CD14-positive monocyte (primary cell): ENCODE measurements at regions not wholly inside any gene's neighbourhood (a gene's known extent, or its start where the extent isn't known, plus 50 kb on each side); places are given as distances from the start of the nearest gene placed in this dataset.

Experiments
- DNase-seq, 3 donors: peaks; one replicate each; pipeline ENCODE4 v3.0.0-alpha.2; 2011 to 2022
- H2AFZ ChIP-seq: 2 replicates; pipeline ENCODE4 v1.6.0; 2012; ENCODE audit warnings: mild to moderate bottlenecking, low read depth, low read length, inconsistent platforms; ENCODE audit not compliant: insufficient read depth, poor library complexity, severe bottlenecking
- H3K27ac ChIP-seq, 2 donors: 1 replicate in 1 of 2; 2 replicates in 1 of 2; pipeline ENCODE4 v1.5.1; 2012 to 2013; ENCODE audit warnings: low read length in 2 of 2, control low read depth in 1 of 2, inconsistent platforms in 1 of 2, low read depth in 1 of 2, mild to moderate bottlenecking in 1 of 2
- H3K27me3 ChIP-seq, 2 donors: one replicate each; pipeline versions ENCODE4 v1.6.0 to v1.6.1; 2011 to 2013; ENCODE audit warnings: low read length in 2 of 2; ENCODE audit not compliant: control insufficient read depth in 2 of 2, insufficient read depth in 2 of 2
- H3K36me3 ChIP-seq, 2 donors: replicated peaks in 1 of 2; 1 replicate in 1 of 2; 2 replicates in 1 of 2; pipeline versions ENCODE4 v1.5.1 to v1.6.1; 2012 to 2013; ENCODE audit warnings: low read length in 2 of 2, control low read depth in 1 of 2, inconsistent platforms in 1 of 2, mild to moderate bottlenecking in 1 of 2; ENCODE audit not compliant: insufficient read depth in 2 of 2, control insufficient read depth in 1 of 2
- H3K4me1 ChIP-seq, 2 donors: 1 replicate in 1 of 2; 2 replicates in 1 of 2; pipeline versions ENCODE4 v1.5.1 to v1.6.1; 2012 to 2013; ENCODE audit warnings: low read length in 2 of 2, control low read depth in 1 of 2, inconsistent platforms in 1 of 2, mild to moderate bottlenecking in 1 of 2, moderate library complexity in 1 of 2; ENCODE audit not compliant: insufficient read depth in 2 of 2, control insufficient read depth in 1 of 2
- H3K4me2 ChIP-seq: replicated peaks from 2 replicates; pipeline ENCODE3; 2012; ENCODE audit warnings: low read length, moderate library complexity, mild to moderate bottlenecking; ENCODE audit not compliant: poor library complexity, severe bottlenecking; ENCODE audit errors: extremely low read depth
- H3K4me3 ChIP-seq, 3 experiments: fragments of 200-600 bp in 1 of 3; sonication (generic) in 1 of 3; replicated peaks in 1 of 3; 1 replicate in 2 of 3; 2 replicates in 1 of 3; pipeline ENCODE4 v1.5.1; 2011 to 2013; ENCODE audit warnings: low read length in 3 of 3, mild to moderate bottlenecking in 3 of 3, control low read depth in 2 of 3, low read depth in 2 of 3, inconsistent platforms in 1 of 3, moderate library complexity in 1 of 3
- H3K79me2 ChIP-seq: 2 replicates; pipeline ENCODE4 v1.6.0; 2012; ENCODE audit warnings: mild to moderate bottlenecking, control low read depth, inconsistent platforms, low read length, moderate library complexity; ENCODE audit not compliant: insufficient read depth
- H3K9ac ChIP-seq: 2 replicates; pipeline ENCODE4 v1.6.0; 2017; ENCODE audit warnings: low read length, mild to moderate bottlenecking; ENCODE audit not compliant: insufficient read depth, poor library complexity, severe bottlenecking
- H3K9me3 ChIP-seq, 2 donors: replicated peaks in 1 of 2; 1 replicate in 1 of 2; 2 replicates in 1 of 2; pipeline versions ENCODE4 v1.5.1 to v1.6.1; 2012 to 2013; ENCODE audit warnings: low read length in 2 of 2, control low read depth in 1 of 2; ENCODE audit not compliant: control insufficient read depth in 1 of 2, insufficient read depth in 1 of 2
- H4K20me1 ChIP-seq: 2 replicates; pipeline ENCODE4 v1.6.0; 2012; ENCODE audit warnings: mild to moderate bottlenecking, low read length, control low read depth, moderate library complexity; ENCODE audit not compliant: insufficient read depth
- H3K27ac Mint-ChIP-seq, 7 donors: one replicate each; pipeline ENCODE4 v1.8.0; 2020; ENCODE audit warnings: mild to moderate bottlenecking in 7 of 7, mixed read lengths in 7 of 7, moderate library complexity in 6 of 7, inconsistent platforms in 2 of 7
- H3K27me3 Mint-ChIP-seq, 3 donors: one replicate each; pipeline ENCODE4 v1.8.0; 2021 to 2022; ENCODE audit warnings: low read depth in 3 of 3, mild to moderate bottlenecking in 3 of 3, mixed read lengths in 3 of 3, moderate library complexity in 3 of 3, inconsistent platforms in 1 of 3
- H3K36me3 Mint-ChIP-seq, 2 donors: one replicate each; pipeline ENCODE4 v1.8.0; 2020; ENCODE audit warnings: mixed read lengths in 2 of 2, inconsistent platforms in 1 of 2, mild to moderate bottlenecking in 1 of 2
- H3K4me1 Mint-ChIP-seq: one replicate; pipeline ENCODE4 v1.8.0; 2020; ENCODE audit warnings: mild to moderate bottlenecking, mixed read lengths
- H3K4me3 Mint-ChIP-seq, 2 donors: one replicate each; pipeline ENCODE4 v1.8.0; 2020; ENCODE audit warnings: mild to moderate bottlenecking in 2 of 2, mixed read lengths in 2 of 2, moderate library complexity in 1 of 2
- H3K9me3 Mint-ChIP-seq, 7 donors: one replicate each; pipeline ENCODE4 v1.8.0; 2020 to 2022; ENCODE audit warnings: mixed read lengths in 7 of 7, mild to moderate bottlenecking in 6 of 7, moderate library complexity in 6 of 7, inconsistent platforms in 2 of 7
- WGBS: methylation state at CpG from one replicate; pipeline ENCODE4 v1.1.5; 2013; ENCODE audit warnings: missing lambda C conversion rate; ENCODE audit not compliant: insufficient coverage; 5-methylcytosine and 5-hydroxymethylcytosine counted together
- intact Hi-C, 2 donors: fragments of 100-400 bp; cut with micrococcal nuclease; formaldehyde crosslinking; loops; one replicate each; pipeline versions ENCODE4 v1.15.0 to v1.15.1; 2023
- TF ChIP-seq, protein P1 (sequence below): fragments of 200-600 bp; IDR thresholded peaks from one replicate; pipeline ENCODE4 v1.8.0; 2022; ENCODE audit warnings: antibody characterized with exemption, mild to moderate bottlenecking

DNA sequence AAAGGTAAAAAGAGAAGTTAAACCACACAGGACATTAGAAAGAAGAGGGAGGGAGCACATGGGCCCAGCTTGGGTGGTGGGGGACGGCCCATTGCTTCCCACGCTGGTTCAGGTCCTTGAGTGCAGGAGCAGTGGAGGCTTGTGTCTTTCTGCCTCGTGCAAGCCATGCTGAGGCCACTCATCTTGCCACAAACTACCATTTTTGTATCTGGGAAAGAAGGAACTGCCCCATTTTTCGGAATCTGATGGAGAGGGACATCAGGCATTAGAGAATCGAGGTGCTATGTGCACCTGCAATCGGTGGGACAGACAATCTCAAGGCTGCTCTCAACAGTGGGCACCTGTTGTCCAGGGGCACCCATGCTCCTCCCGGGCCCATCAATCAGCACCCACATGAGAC lies 234.5 kb downstream of the KLF13 start:
- no peaks in the 10 kb centered on the region for H3K36me3 ChIP-seq
- H3K27me3 ChIP-seq, result no peaks in the 10 kb centered on the region
- Mint-ChIP-seq H3K27ac (no peak overlapping the region), H3K4me3 (no peak overlapping the region), H3K9me3 (peaks cover 0 to 5% (median 0%) of the 10 kb centered on the region in 7 donors), H3K27me3 (peaks cover 0 to 4% (median 3%) of the 10 kb centered on the region in 3 donors), H3K4me1 (no peaks in the 10 kb centered on the region), H3K36me3 (no peaks in the 10 kb centered on the region)
- H3K27ac ChIP-seq, result no peak overlapping the region
- H4K20me1 ChIP-seq, result no peaks in the 10 kb centered on the region
- H3K4me3 ChIP-seq, result no peak overlapping the region
- H3K4me1 ChIP-seq, result no peaks in the 10 kb centered on the region
- no peak overlapping the region for H2AFZ ChIP-seq
- WGBS, result 87% methylated on average over 3 of the region's 7 CpGs
- no peak overlapping the region for H3K4me2 ChIP-seq
- no peaks in the 10 kb centered on the region for H3K79me2 ChIP-seq
- intact Hi-C loops, result no loop called here
- no peak overlapping the region for H3K9ac ChIP-seq
- H3K9me3 ChIP-seq, result no peaks in the 10 kb centered on the region
- no peak for DNase-seq
- TF ChIP-seq, protein P1, sequence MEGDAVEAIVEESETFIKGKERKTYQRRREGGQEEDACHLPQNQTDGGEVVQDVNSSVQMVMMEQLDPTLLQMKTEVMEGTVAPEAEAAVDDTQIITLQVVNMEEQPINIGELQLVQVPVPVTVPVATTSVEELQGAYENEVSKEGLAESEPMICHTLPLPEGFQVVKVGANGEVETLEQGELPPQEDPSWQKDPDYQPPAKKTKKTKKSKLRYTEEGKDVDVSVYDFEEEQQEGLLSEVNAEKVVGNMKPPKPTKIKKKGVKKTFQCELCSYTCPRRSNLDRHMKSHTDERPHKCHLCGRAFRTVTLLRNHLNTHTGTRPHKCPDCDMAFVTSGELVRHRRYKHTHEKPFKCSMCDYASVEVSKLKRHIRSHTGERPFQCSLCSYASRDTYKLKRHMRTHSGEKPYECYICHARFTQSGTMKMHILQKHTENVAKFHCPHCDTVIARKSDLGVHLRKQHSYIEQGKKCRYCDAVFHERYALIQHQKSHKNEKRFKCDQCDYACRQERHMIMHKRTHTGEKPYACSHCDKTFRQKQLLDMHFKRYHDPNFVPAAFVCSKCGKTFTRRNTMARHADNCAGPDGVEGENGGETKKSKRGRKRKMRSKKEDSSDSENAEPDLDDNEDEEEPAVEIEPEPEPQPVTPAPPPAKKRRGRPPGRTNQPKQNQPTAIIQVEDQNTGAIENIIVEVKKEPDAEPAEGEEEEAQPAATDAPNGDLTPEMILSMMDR, result no peak

DNA sequence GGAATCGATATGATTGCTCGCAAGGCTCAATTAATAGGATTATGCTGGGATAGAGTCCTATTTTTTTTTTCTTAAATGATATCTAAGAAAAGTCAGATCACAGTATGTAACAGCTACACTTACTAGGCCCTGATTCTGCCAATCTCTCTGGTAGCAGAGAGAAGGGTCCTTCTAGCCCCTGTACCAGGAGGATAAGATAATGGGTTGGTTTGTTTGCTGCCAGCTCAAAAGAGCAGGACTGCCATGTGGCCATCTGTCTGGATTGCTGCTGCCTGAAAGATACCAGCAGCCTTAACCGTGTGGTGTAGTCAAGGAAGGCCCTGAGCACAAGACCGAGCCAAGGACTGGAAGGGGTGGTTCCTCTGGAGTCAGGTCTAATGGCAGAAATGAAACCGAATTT lies 236.4 kb downstream of the KLF13 start:
- no peaks in the 10 kb centered on the region for H3K79me2 ChIP-seq
- Mint-ChIP-seq H3K4me3 (no peak overlapping the region), H3K27me3 (peaks cover 0 to 4% (median 2%) of the 10 kb centered on the region in 3 donors), H3K9me3 (peaks cover 0 to 5% (median 2%) of the 10 kb centered on the region in 7 donors), H3K27ac (no peak overlapping the region), H3K4me1 (no peaks in the 10 kb centered on the region), H3K36me3 (no peaks in the 10 kb centered on the region)
- TF ChIP-seq, protein P1, result no peak
- H3K36me3 ChIP-seq, result no peaks in the 10 kb centered on the region
- no peak overlapping the region for H3K9ac ChIP-seq
- H2AFZ ChIP-seq, result no peak overlapping the region
- H3K4me3 ChIP-seq, result no peak overlapping the region
- H3K4me1 ChIP-seq, result no peaks in the 10 kb centered on the region
- intact Hi-C loops, result no loop called here
- no peaks in the 10 kb centered on the region for H3K27me3 ChIP-seq
- no peak overlapping the region for H3K4me2 ChIP-seq
- no peak overlapping the region for H3K27ac ChIP-seq
- no peak for DNase-seq
- H3K9me3 ChIP-seq, result peaks cover 0 to 6% of the 10 kb centered on the region in 2 donors
- no peaks in the 10 kb centered on the region for H4K20me1 ChIP-seq
- WGBS, result 96% methylated on average over 2 of the region's 5 CpGs
